Left lobe of liver (tissue), 2 donors: ENCODE measurements at regions not wholly inside any gene's neighbourhood (a gene's known extent, or its start where the extent isn't known, plus 50 kb on each side); places are given as distances from the start of the nearest gene placed in this dataset.
A peak's percentile ranks its signal among the peaks of the same experiment; 100 is the strongest.
"Not testable (repeated sequence)": the region's sequence is repeated elsewhere in the genome, so short reads cannot be mapped to it uniquely, and the experiment has no call there.

Experiments used
- ATAC-seq: fragments of 200-7000 bp; cut with Tn5 transposase; one replicate; pipeline ENCODE4 v1.9.1; 2020; ENCODE audit warnings: mild to moderate bottlenecking, moderate library complexity
- DNase-seq: peaks from one replicate; pipeline ENCODE4 v3.0.0-alpha.2; 2020; ENCODE audit warnings: low spot score
- donor health status: DM: no; HTN: no; CAD: no; lungs with moderate emphysema.
- donor health status: DM: no; HTN: yes; CAD: no.

GRCh38 chr3:51588724-51589123 is 50.2 kb downstream of the RAD54L2 start:
- no peak for ATAC-seq
- DNase-seq = no peak

GRCh38 chr3:51591231-51591630 is 52.7 kb downstream of the RAD54L2 start:
- DNase-seq (no peak), ATAC-seq (no peak)

GRCh38 chr3:51593697-51594096 is 55.2 kb downstream of the RAD54L2 start:
- no peak for ATAC-seq
- no peak for DNase-seq

GRCh38 chr3:51599638-51600037 is 61.1 kb downstream of the RAD54L2 start:
- DNase-seq = not testable (repeated sequence)
- ATAC-seq = peak; percentile 63

- DNase-seq (no peak), ATAC-seq (no peak)
Observed at GRCh38 chr3:51604212-51604611, 65.7 kb downstream of the RAD54L2 start.

- ATAC-seq (peak; percentile 28), DNase-seq (no peak)
Observed at GRCh38 chr3:51605938-51606337, 65.1 kb upstream of the TEX264 start.

GRCh38 chr3:51606871-51607270 is 64.2 kb upstream of the TEX264 start:
- not testable (repeated sequence) for ATAC-seq, DNase-seq

GRCh38 chr3:51607591-51608325 is 63.3 kb upstream of the TEX264 start:
- not testable (repeated sequence) for ATAC-seq

GRCh38 chr3:51610708-51611107 is 60.3 kb upstream of the TEX264 start:
- DNase-seq (no peak), ATAC-seq (no peak)

More at GRCh38 chr3:51607591-51608325, 63.3 kb upstream of the TEX264 start:
- not testable (repeated sequence) for DNase-seq

GRCh38 chr3:51617597-51617996 is 53.5 kb upstream of the TEX264 start:
- DNase-seq (no peak), ATAC-seq (no peak)

GRCh38 chr3:51618038-51618437 is 53.0 kb upstream of the TEX264 start:
- not testable (repeated sequence) for ATAC-seq

GRCh38 chr3:51618496-51618895 is 52.6 kb upstream of the TEX264 start:
- ATAC-seq (no peak), DNase-seq (no peak)

More at GRCh38 chr3:51618038-51618437, 53.0 kb upstream of the TEX264 start:
- not testable (repeated sequence) for DNase-seq

- no peak for DNase-seq
- ATAC-seq = peak; percentile 3
Observed at GRCh38 chr3:51619983-51620382, 51.1 kb upstream of the TEX264 start.

- ATAC-seq (peak; percentile 32), DNase-seq (peak; percentile 77)
Observed at GRCh38 chr3:51620543-51620942, 50.5 kb upstream of the TEX264 start.

- DNase-seq = peak; percentile 83
- peak; percentile 79 for ATAC-seq
Observed at GRCh38 chr3:51621091-51621892, 49.8 kb upstream of the TEX264 start.
